Hematopoietic multipotent progenitor cell (in vitro differentiated cells): ENCODE measurements at regions not wholly inside any gene's neighbourhood (a gene's known extent, or its start where the extent isn't known, plus 50 kb on each side); places are given as distances from the start of the nearest gene placed in this dataset.
A peak's percentile ranks its signal among the peaks of the same experiment; 100 is the strongest.
"Not testable (repeated sequence)": the region's sequence is repeated elsewhere in the genome, so short reads cannot be mapped to it uniquely, and the experiment has no call there.

Source experiments
- DNase-seq, 3 donors: peaks; one replicate each; pipeline ENCODE4 v3.0.0-alpha.2; 2011 to 2015; ENCODE audit warnings: low read depth in 2 of 3, low spot score in 2 of 3

- no peak for DNase-seq
Observed at GRCh38 chr14:106776395-106776983, 1250.1 kb downstream of the TMEM121 start.

DNA sequence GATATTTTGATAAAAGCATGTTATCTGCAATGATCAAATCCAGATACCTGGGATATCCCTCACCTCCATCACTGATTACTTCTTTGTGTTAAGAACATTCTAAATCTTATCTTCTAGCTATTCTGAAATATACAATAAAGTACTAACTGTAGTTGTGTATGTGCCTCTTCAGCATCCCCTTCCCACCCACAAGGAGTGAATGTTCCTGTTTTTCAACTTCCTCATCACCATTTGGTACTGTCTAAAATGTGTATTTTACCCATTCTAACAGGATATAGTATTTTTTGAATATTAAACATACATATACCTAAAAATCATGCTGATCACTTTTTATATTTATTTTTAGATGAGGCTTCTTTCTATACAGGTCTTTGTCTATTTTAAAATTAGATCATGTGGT is 1252.6 kb downstream of the TMEM121 start:
- DNase-seq: peak in 1 of 3 donors; percentile 37

GRCh38 chr14:106786697-106787096 is 1260.3 kb downstream of the TMEM121 start:
- no peak for DNase-seq

DNA sequence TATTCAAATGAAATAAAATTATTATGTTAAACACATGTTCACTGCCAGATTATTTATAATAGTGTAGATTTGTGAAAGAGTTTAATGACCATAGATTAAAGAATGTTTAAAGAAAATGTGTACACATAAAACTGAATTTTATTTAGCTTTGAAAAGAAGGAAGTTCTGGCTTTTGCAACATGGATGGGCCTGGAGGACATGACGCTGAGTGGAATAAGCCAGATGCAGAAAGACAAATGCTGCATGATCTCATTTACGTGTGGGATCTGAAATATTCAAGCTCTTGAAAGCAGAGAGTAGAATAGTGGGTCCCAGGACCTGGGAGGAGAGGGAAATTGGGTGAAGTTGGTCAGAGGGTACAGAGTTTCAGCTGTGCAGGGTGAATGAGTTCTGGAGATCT is 1261.2 kb downstream of the TMEM121 start:
- DNase-seq: no peak

DNA sequence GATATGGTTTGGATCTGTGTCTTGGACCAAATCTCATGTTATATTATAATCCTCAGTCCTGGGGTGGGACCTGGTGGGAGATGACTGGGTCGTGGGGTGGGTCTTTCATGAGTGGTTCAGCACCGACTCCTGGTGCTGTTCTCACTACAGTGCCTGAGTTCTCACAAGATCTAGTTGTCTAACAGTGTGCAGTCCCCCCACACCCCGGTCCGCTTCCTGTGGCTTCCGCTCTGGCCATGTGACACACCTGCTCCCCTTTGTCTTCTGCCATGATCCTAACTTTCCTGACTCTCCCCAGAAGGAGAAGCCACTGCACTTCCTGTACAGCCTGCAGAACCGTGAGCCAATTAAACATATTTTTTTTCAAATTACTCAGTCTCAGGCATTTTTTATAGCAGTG is 1262.2 kb downstream of the TMEM121 start:
- no peak for DNase-seq

GRCh38 chr14:106789318-106789717 is 1262.9 kb downstream of the TMEM121 start:
- no peak for DNase-seq

- peak; percentile 26 to 86 (median 74) for DNase-seq
Observed at GRCh38 chr14:106790189-106791036, 1264.0 kb downstream of the TMEM121 start.

DNA sequence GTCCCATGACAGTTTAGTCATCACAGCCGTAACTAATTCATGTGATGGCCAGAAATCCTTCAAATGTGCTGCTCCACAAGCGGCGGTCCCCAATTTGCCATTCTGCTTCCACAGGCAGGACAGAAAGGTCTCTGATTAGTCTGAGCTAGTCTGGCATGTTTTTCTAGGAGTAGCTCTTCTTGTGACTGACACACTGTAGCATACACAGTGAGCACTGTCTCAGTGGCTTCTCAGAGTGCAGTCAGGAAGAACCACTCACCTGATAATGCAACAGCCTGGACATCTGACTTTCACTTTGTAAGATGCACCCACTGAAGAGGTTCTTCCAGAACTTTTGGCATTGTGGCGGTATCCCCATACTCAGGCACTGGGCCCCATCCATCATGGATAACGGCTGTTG is 1266.2 kb downstream of the TMEM121 start:
- no peak for DNase-seq

DNA sequence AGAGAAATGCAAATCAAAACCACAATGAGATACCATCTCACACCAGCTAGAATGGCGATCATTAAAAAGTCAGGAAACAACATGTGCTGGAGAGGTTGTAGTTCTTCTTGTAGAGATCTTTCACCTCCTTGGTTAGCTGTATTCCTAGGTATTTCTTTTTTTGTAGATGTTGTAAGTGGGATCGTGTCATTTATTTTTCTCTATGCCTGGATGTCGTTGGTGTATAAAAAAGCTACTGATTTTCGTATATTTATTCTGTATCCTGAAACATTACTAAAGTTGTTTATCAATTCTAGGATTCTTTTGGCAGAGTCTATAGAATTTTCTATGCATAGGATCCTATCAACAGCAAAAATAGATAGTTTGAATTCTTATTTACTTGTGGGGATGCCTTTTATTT is 1271.8 kb downstream of the TMEM121 start:
- not testable (repeated sequence) for DNase-seq

GRCh38 chr14:106802413-106803364 is 1276.3 kb downstream of the TMEM121 start:
- peak in 2 of 3 donors; percentile 21 to 28 for DNase-seq

- no peak for DNase-seq
Observed at GRCh38 chr14:106803379-106803778, 1277.0 kb downstream of the TMEM121 start.

- DNase-seq: no peak
Observed at GRCh38 chr14:106807493-106807892, 1281.1 kb downstream of the TMEM121 start.

GRCh38 chr14:106808458-106808857 is 1282.1 kb downstream of the TMEM121 start:
- DNase-seq: no peak

DNA sequence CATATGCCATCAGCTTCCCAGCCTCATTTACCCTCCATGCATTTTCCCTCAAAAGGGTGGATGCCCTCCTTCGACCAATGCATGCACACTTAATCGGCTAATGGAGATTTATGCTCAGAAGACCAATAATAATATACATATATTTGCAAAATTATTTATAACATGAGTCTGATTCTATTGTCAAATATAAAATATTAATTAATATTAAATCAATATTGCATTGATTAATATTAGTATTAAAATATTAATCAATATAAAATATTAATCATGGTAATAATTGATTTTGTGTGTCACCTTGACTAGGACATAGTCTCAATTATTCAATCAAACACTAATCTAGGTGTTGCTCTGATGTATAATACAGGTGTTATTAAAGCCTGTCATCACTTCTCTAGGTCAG is 1282.5 kb downstream of the TMEM121 start:
- no peak for DNase-seq

GRCh38 chr14:106809615-106810014 is 1283.2 kb downstream of the TMEM121 start:
- no peak for DNase-seq

- peak in 2 of 3 donors; percentile 50 to 76 for DNase-seq
Observed at GRCh38 chr14:106810168-106810567, 1283.8 kb downstream of the TMEM121 start.

DNA sequence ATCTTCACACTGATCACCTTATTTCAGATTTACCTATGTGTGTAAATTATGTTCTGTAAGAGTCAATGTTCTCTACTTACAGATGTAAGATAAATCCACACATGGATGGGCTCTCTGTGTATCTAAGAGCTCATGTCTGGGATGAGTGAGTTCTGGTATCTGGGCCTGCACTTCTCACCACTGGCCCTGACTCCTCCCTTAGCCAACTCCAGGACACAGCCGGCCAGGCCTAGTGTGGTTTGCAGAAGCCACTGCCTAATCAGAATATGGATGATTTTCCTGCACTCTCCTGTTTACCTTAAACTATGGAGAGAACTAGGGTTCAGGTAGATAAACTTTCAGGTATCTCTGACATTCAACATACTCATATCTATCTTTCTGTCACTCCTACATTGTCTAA is 1284.8 kb downstream of the TMEM121 start:
- DNase-seq: no peak

DNA sequence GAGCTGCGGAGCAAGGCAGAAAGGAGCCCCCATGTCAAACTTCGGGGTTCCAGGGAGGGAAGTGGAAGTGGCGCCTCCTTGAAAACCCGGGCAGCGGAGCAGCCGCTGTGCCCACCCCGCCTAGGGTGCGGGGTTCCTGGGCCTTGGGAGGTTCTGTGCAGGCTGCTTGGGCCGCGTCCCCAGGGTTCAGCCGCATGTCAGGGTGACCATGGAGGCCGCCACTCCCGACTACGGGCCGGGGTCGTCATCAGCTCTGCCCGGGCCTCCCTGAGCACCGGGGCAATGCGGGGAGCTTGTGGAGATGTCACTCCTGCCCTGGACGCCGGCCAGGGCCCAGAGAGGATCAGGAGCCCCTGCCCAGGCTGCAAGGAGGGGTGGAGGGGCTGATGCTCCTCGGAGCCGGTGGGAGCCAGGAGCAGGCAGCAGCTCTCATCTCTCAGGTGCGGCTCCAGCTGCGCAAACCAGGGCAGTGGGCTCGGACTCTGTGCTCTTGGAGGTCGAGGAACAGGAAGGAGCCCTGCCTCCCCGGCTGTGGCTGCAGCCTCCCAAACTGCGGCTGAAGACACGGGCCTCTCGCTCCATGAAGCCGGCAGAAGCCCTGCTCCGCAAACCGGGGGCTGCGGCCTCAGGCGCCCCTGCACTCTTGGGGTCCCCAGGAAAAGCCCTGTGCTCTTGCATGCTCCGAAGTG is 1286.5 kb downstream of the TMEM121 start:
- no peak for DNase-seq

DNA sequence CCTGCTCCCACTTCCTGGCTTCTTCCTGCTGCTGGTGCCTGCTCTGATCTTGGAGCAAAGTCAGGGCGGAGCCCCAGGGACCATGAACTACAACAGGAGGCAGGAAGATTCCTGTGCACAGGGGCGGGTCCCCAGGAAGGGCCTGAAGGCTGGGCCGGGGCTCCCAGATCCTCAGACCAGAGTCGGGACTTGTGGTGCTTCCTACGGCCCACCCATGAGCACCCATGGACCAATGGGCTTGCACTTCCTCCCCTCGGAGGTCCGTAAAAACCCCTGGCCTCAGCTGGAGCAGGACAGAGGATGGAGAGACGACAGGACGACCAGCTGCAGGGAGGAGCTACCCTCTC is 1287.1 kb downstream of the TMEM121 start:
- no peak for DNase-seq

GRCh38 chr14:106820119-106820518 is 1293.7 kb downstream of the TMEM121 start:
- no peak for DNase-seq

- no peak for DNase-seq
Observed at GRCh38 chr14:106821119-106821518, 1294.7 kb downstream of the TMEM121 start.
